ENCODE measurements at regions not wholly inside any gene's neighbourhood (a gene's known extent, or its start where the extent isn't known, plus 50 kb on each side); places are given as distances from the start of the nearest gene placed in this dataset.

DNA sequence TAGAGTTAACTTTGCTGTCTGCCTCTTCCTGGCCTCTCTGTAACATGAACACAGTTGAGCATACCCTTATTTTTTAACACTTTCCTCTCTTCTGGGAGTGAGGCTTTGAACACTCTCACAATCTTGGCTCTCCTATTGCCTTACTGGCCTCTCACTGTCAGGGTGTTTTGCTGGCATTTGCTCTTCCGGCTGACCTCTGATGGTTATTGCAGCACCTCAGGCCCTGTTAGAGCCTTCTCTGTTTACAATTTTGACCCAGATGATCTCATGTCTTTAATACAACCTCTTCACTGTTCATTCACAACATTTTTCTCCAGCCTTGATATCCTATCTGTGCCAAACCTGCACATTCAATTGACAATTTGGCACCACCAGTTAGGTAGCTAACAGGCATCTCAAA, 357.8 kb upstream of the USP15 start:
- POLR2A ChIA-PET: no interaction called here
- Histone ChIP-seq H3K4me1 (ENCODE audit: control insufficient read depth, insufficient read depth, low read length) (no peaks in the 10 kb centered on the region), H3K4me3 (ENCODE audit: low read depth, low read length) (no peak overlapping the region), H3K27ac (ENCODE audit: extremely low read depth, low read depth, low read length) (no peak overlapping the region), H3K9me3 (ENCODE audit: control insufficient read depth, insufficient read depth, low read depth, low read length) (no peaks in the 10 kb centered on the region), H3K36me3 (ENCODE audit: control insufficient read depth in 2 of 2, insufficient read depth in 1 of 2, low read length in 2 of 2) (no peaks in the 10 kb centered on the region)
- CTCF ChIA-PET: no interaction called here
- TF ChIP-seq ZNF214 (tag by site-specific recombination; IDR thresholded peaks at IDR 0.05; ENCODE audit: borderline replicate concordance) (no peak), ZNF768 (tag by site-specific recombination; IDR thresholded peaks at IDR 0.05) (no peak)

DNA sequence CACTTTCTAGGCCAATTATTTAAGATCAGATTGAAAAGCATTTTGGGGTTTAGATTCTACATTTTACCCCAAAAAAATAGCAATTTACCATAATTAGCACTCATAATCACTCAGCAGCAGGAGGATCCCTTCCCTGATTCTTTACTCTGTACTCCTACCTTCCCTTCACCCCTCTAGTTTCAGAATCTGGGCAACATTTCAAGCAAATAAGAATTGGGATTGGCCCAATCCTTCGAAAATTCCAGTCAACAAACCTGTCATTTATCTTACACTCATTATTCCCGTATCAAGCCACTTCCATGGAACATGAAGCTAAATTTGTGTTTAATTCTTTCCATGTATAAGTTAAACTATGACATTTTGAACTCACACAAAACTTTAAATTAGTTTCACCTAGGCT, 349.1 kb upstream of the USP15 start:
- TF ChIP-seq ZNF791 (tag by site-specific recombination; IDR thresholded peaks at IDR 0.05) (no peak), ZNF211 (tag by site-specific recombination; IDR thresholded peaks at IDR 0.05; ENCODE audit: low read depth) (no peak), ZNF571 (tag by site-specific recombination; IDR thresholded peaks at IDR 0.05) (no peak), ZNF747 (tag by site-specific recombination; IDR thresholded peaks at IDR 0.05) (no peak), ZNF785 (tag by site-specific recombination; IDR thresholded peaks at IDR 0.05) (no peak), ZBTB17 (tag by site-specific recombination; IDR thresholded peaks at IDR 0.05) (no peak), KLF16 (tag by site-specific recombination; IDR thresholded peaks at IDR 0.05) (no peak), ZNF555 (tag by site-specific recombination; conservative IDR thresholded peaks at IDR 0.05) (no peak), ZNF626 (tag by site-specific recombination; IDR thresholded peaks at IDR 0.05) (no peak), ZNF175 (tag by site-specific recombination; IDR thresholded peaks at IDR 0.05) (no peak), ZNF654 (tag by site-specific recombination; IDR thresholded peaks at IDR 0.05; ENCODE audit: low read depth) (no peak), ZIC2 (tag by site-specific recombination; IDR thresholded peaks at IDR 0.05) (no peak), SP3 (tag by site-specific recombination; IDR thresholded peaks at IDR 0.05) (no peak), ZNF664 (tag by site-specific recombination; IDR thresholded peaks at IDR 0.05) (no peak)
- TF ChIP-seq, protein P1, sequence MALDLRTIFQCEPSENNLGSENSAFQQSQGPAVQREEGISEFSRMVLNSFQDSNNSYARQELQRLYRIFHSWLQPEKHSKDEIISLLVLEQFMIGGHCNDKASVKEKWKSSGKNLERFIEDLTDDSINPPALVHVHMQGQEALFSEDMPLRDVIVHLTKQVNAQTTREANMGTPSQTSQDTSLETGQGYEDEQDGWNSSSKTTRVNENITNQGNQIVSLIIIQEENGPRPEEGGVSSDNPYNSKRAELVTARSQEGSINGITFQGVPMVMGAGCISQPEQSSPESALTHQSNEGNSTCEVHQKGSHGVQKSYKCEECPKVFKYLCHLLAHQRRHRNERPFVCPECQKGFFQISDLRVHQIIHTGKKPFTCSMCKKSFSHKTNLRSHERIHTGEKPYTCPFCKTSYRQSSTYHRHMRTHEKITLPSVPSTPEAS (tag by site-specific recombination; IDR thresholded peaks at IDR 0.05): no peak
- TF ChIP-seq, protein P2, sequence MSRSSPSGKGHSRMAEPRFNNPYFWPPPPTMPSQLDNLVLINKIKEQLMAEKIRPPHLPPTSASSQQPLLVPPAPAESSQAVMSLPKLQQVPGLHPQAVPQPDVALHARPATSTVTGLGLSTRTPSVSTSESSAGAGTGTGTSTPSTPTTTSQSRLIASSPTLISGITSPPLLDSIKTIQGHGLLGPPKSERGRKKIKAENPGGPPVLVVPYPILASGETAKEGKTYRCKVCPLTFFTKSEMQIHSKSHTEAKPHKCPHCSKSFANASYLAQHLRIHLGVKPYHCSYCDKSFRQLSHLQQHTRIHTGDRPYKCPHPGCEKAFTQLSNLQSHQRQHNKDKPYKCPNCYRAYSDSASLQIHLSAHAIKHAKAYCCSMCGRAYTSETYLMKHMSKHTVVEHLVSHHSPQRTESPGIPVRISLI (tag by site-specific recombination; IDR thresholded peaks at IDR 0.05): no peak
- TF ChIP-seq, protein P3, sequence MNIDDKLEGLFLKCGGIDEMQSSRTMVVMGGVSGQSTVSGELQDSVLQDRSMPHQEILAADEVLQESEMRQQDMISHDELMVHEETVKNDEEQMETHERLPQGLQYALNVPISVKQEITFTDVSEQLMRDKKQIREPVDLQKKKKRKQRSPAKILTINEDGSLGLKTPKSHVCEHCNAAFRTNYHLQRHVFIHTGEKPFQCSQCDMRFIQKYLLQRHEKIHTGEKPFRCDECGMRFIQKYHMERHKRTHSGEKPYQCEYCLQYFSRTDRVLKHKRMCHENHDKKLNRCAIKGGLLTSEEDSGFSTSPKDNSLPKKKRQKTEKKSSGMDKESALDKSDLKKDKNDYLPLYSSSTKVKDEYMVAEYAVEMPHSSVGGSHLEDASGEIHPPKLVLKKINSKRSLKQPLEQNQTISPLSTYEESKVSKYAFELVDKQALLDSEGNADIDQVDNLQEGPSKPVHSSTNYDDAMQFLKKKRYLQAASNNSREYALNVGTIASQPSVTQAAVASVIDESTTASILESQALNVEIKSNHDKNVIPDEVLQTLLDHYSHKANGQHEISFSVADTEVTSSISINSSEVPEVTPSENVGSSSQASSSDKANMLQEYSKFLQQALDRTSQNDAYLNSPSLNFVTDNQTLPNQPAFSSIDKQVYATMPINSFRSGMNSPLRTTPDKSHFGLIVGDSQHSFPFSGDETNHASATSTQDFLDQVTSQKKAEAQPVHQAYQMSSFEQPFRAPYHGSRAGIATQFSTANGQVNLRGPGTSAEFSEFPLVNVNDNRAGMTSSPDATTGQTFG (tag by site-specific recombination; IDR thresholded peaks at IDR 0.05; ENCODE audit: borderline replicate concordance): no peak
- TF ChIP-seq, protein P4, sequence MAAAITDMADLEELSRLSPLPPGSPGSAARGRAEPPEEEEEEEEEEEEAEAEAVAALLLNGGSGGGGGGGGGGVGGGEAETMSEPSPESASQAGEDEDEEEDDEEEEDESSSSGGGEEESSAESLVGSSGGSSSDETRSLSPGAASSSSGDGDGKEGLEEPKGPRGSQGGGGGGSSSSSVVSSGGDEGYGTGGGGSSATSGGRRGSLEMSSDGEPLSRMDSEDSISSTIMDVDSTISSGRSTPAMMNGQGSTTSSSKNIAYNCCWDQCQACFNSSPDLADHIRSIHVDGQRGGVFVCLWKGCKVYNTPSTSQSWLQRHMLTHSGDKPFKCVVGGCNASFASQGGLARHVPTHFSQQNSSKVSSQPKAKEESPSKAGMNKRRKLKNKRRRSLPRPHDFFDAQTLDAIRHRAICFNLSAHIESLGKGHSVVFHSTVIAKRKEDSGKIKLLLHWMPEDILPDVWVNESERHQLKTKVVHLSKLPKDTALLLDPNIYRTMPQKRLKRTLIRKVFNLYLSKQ (tag by site-specific recombination; IDR thresholded peaks at IDR 0.05; ENCODE audit: borderline replicate concordance): no peak
- ChIA-PET POLR2A (no interaction called here), CTCF (no interaction called here)
- Histone ChIP-seq H3K4me1 (ENCODE audit: control insufficient read depth, insufficient read depth, low read length) (no peaks in the 10 kb centered on the region), H3K4me3 (ENCODE audit: low read depth, low read length) (no peak overlapping the region), H3K27ac (ENCODE audit: extremely low read depth, low read depth, low read length) (no peak overlapping the region), H3K36me3 (ENCODE audit: control insufficient read depth in 2 of 2, insufficient read depth in 1 of 2, low read length in 2 of 2) (no peaks in the 10 kb centered on the region), H3K9me3 (ENCODE audit: control insufficient read depth, insufficient read depth, low read depth, low read length) (no peaks in the 10 kb centered on the region)

All from HEK293 (cell line).